G401 (cell line): ENCODE measurements at regions not wholly inside any gene's neighbourhood (a gene's known extent, or its start where the extent isn't known, plus 50 kb on each side); places are given as distances from the start of the nearest gene placed in this dataset.
"Not testable (repeated sequence)": the region's sequence is repeated elsewhere in the genome, so short reads cannot be mapped to it uniquely, and the experiment has no call there.

ENCODE experiments used
- DNase-seq: peaks from one replicate; pipeline ENCODE4 v3.0.0-alpha.2; 2015; ENCODE audit warnings: low spot score
- in situ Hi-C: cut with HindIII; loops from 2 replicates; pipeline ENCODE4 v1.10.0; 2016; ENCODE audit warnings: low sequenced_read_pairs, mixed read lengths

DNA sequence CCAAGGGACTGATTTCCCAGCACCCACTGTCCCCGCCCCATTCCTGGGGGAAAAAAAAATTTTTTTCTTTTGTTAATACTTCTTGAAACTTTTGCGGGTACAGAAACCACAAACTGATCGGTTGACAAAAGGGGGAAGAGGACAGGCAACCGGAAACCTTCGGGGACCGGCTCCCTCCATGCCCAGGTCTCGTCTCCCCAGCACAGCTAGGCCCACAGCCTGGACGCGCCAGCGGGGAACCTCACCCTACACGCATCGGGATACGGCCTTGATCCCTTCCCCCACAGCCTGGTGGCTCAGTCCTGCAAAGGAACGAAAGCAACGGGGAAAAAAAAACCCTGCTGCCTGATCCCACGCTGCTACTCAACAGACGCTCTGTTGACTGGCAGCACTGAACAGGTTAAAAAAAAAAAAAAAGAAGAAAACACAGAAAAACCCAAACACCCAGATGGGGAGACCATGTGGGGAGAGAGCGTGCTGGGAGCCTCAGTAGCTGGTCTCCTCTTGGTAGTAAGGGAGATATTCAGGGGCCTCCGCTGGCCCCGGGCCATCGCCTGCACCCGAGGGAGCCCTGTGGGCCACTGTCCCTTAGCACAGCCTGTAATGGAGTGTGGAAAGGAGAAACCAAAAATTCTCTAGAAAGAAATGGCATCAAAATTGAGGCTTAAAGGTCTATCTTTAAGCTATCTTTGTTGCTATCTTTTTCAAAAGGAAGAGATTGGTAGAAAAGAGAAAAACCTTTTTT is 185.7 kb downstream of the POTEC start:
- DNase-seq, in situ Hi-C loops: not testable (repeated sequence)

DNA sequence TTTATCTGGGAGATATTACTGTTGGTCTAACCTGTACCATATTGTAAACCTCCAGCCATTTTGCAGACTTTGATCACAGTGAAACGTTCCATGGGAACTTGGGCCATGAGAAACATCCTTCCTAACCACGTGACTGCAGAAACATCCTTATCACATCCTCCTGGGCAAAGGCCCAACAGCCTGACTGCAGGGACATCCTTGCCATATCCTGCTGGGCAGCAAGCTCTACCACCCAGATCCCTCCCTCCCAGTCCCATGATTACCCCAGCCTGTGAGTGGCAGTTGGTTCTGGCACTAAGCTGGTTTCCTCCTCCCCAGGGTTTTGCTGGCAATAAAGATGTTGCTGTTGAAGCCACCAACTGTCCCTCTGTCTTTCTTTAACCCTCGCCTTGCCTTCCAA is 201.2 kb downstream of the POTEC start:
- DNase-seq, in situ Hi-C loops: not testable (repeated sequence)

DNA sequence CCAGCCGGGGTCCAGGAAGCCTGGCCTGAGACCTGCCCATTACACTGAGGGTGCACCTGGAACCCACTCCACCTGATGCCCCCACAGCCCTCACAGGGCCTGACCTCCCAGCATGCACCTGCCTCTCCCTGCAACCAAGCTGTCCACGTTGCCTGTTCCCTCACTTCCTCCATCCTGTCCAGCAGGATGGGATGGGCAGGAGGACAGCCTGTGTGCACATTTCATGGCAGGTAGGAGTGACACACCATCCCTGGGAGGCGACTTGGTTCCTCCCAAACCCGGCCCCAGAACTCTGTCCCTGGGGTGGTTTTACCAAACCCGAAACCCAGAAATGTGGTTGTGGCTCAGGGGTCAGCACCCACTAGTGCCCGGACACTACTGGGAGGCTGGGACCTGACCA is 203.8 kb upstream of the ZNF519 start:
- DNase-seq, in situ Hi-C loops: not testable (repeated sequence)

DNA sequence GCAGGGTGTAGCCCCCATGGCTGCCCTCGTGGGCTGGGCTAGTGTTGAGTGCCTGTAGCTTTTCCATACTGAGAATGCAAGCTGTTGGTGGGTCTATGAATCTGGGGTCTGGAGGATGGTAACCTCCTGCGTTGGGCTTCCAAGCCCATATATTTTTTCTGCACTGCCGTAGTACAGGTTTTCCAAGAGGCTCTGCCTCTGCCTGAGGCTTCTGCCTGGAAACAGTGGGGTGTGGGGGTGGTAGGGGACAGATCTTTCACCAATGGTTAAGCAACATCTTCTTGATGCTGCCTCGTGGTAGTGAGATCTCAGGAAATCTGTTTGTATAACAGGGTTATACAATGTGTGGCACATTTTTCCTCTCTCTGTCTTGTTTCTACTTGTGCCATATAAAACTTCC is 189.0 kb upstream of the ZNF519 start:
- DNase-seq, in situ Hi-C loops: not testable (repeated sequence)

DNA sequence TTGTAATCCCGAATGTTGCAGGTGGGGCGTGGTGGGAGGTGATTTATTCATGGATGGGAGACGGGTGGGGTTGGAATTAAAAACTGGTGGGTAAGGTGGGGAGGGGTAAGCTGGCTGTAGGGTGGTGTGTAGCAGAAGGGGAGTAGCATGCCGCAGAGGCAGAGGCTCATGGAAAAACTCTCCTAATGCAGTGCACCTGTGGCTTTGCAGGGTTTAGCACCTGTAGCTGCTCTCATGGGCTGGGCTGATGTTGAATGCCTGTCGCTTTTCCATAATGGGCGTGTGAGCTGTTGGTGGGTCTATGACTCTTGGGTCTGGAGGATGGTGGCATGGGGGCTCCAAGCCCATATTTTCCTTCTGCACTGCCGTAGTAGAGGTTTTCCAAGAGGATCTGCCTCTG is 169.0 kb upstream of the ZNF519 start:
- in situ Hi-C loops, DNase-seq: not testable (repeated sequence)

DNA sequence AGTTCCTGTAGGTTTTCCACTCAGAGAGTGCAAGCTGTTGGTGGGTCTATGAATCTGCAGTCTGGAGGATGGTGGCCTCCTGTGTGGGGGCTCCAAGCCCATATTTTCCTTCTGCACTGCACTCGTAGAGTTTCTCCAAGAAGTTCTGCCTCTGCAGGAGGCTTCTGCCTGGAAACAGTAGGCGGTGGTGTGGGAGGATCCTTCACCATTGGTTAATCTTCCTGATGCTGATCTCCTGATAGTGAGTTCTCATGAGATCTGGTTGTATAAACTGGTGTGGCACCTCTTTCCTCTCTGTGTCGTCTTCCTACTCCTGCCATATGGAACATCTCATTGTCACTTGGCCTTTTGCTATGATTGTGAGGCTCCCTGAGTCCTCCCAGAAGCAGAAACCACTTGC is 162.8 kb upstream of the ZNF519 start:
- in situ Hi-C loops, DNase-seq: not testable (repeated sequence)

DNA sequence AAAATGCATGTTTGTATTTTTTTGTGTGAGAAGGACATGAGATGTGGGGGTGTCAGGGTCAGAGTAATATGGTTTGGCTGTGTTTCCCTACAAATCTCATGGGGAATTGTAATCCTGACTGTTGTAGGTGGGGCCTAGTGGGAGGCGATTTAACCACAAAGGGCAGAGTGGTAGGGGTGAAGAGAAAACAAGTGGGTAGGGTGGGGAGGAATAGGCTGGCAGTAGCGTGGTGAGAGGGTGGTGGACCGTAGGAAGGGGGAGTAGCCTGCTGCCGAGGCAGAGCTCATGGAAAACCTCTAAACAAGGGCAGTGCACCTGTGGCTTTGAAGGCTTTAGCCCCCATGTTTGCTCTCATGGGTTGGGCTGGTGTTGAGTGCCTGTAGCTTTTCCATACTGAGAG is 152.8 kb upstream of the ZNF519 start:
- in situ Hi-C loops: no loop called here
- DNase-seq: no peak

DNA sequence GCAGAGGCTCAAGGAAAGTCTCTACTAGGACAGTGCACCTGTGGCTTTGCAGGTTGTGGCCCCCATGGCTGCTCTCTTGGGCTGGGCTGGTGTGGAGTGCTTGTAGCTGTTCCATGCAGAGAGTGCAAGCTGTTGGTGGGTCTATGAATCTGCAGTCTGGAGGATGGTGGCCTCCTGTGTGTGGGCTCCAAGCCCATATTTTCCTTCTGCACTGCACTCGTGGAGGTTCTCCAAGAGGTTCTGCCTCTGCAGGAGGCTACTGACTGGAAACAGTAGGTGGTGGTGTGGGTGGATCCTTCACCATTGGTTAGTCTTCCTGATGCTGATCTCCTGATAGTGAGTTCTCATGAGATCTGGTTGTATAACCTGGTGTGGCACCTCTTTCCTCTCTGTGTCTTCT is 143.2 kb upstream of the ZNF519 start:
- DNase-seq, in situ Hi-C loops: not testable (repeated sequence)

DNA sequence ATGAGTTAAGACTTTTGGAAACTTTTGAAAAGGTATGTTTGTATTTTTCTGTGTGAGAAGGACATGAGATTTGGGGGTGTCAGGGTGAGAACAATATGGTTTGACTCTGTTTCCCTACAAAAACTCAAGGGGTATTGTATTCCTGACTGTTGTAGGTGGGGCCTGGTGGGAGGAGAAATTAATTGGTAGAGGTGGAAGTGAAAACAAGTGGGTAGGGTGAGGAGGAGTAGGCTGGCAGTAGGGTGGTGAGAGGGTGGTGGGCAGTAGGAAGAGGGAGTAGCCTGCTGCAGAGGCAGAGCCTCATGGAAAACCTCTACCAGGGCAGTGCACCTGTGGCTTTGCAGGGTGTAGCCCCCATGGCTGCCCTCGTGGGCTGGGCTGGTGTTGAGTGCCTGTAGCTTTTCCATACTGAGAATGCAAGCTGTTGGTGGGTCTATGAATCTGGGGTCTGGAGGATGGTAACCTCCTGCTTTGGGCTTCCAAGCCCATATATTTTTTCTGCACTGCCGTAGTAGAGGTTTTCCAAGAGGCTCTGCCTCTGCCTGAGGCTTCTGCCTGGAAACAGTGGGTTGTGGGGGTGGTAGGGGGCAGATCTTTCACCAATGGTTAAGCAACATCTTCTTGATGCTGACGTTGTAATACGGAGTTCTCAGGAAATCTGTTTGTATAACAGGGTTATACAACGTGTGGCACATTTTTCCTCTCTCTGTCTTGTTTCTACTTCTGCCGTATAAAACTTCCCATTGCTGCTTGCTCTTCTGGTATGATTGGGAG is 133.6 kb upstream of the ZNF519 start:
- DNase-seq, in situ Hi-C loops: not testable (repeated sequence)

DNA sequence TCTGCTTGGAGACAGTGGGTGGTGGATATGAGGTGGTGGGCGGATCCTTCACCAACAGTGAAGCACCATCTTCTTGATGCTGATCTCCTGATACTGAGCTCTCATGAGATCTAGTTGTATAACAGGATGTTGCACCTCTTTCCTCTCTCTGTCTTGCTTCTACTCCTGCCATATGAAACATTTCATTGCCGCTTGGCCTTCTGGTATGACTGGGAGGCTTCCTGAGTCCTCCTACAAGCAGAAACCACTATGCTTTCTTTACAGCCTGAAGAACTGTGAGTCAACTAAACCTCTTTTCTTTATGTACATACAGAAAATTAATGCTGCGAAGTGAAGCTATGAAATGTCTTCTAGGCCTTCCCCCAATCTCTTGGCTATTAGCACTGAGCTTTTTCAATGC is 130.6 kb upstream of the ZNF519 start:
- in situ Hi-C loops, DNase-seq: not testable (repeated sequence)

DNA sequence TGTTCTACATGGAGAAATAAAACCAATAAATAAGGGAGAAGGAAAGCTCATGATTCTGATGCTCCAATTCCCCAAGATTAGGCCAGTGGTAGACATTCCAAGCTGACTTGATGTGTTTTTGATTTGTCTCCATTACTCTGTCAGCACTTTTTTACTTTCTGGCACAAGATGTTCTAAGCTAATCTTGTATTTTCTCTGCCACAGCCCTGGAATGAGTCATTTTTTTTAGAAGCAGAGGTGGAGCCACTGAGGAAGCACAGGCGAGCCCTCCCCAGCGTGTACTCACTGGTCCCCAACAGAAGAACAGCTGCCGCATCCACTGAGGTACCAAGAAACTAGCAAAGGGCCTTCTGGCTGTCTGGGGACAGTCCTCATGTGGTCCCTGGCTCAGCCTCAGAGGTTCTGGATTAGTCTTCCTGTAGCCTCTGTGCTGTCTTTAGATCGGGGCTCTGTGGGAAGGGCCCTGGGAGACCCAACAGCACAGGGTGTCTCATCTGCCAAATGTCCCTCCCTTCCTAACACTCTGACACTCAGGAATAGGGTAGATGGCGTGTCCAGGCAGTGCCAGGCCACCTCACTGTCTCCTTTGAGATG is 117.9 kb upstream of the ZNF519 start:
- in situ Hi-C loops, DNase-seq: not testable (repeated sequence)

DNA sequence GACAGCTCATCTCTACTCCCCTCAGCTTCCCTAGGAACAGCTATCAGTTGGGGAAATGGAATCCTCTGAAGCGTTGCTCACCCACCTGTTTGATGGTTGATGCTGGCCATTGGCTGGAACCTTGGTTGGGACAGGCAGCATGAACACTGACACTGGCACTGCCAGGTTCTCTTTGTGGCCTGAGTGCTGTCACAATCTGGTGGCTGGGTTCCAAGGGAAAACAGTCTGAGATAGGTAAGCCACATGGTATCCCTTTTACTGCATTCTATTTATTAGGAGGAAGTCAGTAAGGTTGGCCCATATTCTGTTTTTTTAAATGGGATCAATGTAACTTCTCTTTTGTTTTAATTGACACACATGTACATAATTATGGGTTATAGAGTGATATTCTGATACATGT is 107.0 kb upstream of the ZNF519 start:
- in situ Hi-C loops, DNase-seq: not testable (repeated sequence)

DNA sequence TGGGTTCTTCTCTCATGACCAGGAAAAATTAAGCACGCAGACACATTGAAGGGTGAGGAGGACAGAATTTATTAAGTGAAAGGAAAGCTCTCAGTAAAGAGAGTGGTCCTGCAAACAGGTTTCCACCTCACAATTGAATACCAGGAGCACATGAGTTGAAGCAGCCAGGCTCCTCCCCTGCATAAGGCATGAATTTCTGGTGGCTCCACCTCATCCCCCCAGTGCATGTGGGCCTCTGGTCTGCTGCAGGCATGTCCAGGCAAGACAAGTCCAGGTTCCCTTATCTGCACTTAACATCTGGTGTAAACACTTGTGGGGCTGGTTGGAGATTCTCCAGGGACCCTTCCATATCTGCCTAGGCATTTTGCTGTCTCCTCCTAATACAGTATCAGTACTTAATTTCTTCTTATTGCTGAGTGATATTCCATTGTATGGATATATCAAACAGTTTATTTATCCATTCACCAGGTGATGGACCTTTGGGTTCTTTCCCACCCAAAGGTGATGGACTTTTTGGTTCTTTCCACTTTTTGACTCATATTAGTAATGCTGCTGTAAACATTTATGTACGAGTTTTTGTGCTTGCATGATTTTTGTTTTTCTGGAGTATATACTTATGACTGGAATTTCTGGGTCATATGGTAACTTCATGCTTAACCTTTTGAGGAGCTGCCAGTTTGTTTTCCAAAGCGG is 104.3 kb upstream of the ZNF519 start:
- DNase-seq, in situ Hi-C loops: not testable (repeated sequence)

DNA sequence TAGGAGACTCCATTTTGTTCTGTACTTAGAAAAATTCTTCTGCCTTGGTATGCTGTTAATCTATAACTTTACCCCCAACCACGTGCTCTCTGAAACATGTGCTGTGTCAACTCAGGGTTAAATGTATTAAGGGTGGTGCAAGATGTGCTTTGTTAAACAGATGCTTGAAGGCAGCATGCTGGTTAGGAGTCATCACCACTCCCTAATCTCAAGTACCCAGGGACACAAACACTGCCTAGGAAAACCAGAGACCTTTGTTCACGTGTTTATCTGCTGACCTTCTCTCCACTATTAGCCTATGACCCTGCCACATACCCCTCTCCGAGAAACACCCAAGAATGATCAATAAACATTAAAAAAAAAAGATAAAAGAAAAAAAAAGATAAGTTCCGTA is 93.0 kb upstream of the ZNF519 start:
- in situ Hi-C loops: not testable (repeated sequence)

DNA sequence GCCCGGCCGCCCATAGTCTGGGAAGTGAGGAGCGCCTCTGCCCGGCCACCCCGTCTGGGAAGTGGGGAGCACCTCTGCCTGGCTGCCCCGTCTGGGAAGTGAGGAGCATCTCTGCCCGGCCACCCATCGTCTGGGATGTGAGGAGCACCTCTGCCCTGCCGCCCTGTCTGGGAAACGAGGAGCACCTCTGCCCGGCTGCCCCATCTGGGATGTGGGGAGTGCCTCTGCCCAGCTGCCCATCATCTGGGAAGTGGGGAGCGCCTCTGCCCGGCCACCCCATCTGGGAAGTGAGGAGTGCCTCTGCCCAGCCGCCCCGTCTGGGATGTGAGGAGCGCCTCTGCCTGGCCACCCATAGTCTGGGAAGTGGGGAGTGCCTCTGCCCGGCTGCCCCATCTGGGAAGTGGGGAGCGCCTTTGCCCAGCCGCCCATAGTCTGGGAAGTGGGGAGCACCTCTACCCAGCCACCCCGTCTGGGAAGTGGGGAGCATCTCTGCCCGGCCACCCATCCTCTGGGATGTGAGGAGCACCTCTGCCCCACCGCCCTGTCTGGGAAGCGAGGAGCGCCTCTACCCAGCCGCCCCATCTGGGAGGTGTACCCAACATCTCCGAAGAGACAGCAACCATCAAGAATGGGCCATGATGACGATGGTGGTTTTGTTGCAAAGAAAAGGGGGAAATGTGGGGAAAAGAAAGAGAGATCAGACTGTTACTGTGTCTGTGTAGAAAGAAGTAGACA is 92.5 kb upstream of the ZNF519 start:
- DNase-seq, in situ Hi-C loops: not testable (repeated sequence)

More for the DNA sequence above, 93.0 kb upstream of the ZNF519 start:
- DNase-seq: not testable (repeated sequence)

DNA sequence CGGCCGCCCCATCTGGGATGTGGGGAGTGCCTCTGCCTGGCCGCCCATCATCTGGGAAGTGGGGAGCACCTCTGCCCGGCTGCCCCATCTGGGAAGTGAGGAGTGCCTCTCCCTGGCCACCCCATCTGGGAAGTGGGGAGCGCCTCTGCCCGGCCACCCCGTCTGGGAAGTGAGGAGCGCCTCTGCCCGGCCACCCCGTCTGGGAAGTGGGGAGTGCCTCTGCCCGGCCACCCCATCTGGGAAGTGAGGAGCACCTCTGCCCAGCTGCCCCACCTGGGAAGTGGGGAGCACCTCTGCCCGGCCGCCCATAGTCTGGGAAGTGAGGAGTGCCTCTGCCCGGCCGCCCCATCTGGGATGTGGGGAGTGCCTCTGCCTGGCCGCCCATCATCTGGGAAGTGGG is 91.7 kb upstream of the ZNF519 start:
- DNase-seq, in situ Hi-C loops: not testable (repeated sequence)

DNA sequence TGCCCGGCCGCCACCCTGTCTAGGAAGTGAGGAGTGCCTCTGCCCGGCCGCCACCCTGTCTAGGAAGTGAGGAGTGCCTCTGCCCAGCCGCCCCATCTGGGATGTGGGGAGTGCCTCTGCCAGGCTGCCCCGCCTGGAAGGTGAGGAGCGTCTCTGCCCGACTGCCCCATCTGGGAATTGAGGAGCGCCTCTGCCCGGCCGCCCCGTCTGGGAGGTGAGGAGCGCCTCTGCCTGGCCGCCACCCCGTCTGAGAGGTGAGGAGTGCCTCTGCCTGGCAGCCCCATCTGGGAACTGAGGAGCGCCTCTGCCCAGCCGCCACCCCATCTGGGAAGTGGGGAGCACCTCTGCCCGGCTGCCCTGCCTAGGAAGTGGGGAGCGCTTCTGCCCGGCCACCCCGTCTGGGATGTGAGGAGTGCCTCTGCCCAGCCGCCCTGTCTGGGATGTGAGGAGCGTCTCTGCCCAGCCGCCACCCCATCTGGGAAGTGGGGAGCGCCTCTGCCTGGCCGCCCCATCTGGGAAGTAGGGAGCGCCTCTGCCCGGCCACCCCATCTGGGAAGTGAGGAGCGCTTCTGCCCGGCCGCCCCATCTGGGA is 91.1 kb upstream of the ZNF519 start:
- in situ Hi-C loops, DNase-seq: not testable (repeated sequence)
